ENCODE measurements at regions not wholly inside any gene's neighbourhood (a gene's known extent, or its start where the extent isn't known, plus 50 kb on each side); places are given as distances from the start of the nearest gene placed in this dataset.

- DNase-seq (ENCODE audit: low read depth in 2 of 2): no peak
Measured at GRCh38 chr15:36525430-36525829, 54.0 kb upstream of the CDIN1 start.

- no peak for DNase-seq (ENCODE audit: low read depth in 2 of 2)
Measured at GRCh38 chr15:36527235-36528162, 51.9 kb upstream of the CDIN1 start.

GRCh38 chr15:36529296-36530011 lies 50.0 kb upstream of the CDIN1 start:
- DNase-seq (ENCODE audit: low read depth in 2 of 2): no peak

All from stimulated activated CD8-positive, alpha-beta memory T cell treated with anti-CD3 and anti-CD28 coated beads, Interleukin-2, amount 100 ng/mL, for 48 hours (primary cell).